Fibroblast of villous mesenchyme (primary cell): ENCODE measurements at regions not wholly inside any gene's neighbourhood (a gene's known extent, or its start where the extent isn't known, plus 50 kb on each side); places are given as distances from the start of the nearest gene placed in this dataset.

Experiments used
- DNase-seq: peaks from one replicate; pipeline ENCODE4 v3.0.0-alpha.2; 2010; ENCODE audit warnings: low read depth
- H3K4me3 ChIP-seq: 2 replicates; pipeline ENCODE4 v1.5.1; 2011; ENCODE audit warnings: low read depth, mild to moderate bottlenecking, low read length
- TF ChIP-seq, protein P1 (sequence below): IDR thresholded peaks from 2 replicates; pipeline ENCODE4 v1.5.1; 2012; ENCODE audit warnings: low read depth, mild to moderate bottlenecking, low read length; ENCODE audit not compliant: insufficient read depth

DNA sequence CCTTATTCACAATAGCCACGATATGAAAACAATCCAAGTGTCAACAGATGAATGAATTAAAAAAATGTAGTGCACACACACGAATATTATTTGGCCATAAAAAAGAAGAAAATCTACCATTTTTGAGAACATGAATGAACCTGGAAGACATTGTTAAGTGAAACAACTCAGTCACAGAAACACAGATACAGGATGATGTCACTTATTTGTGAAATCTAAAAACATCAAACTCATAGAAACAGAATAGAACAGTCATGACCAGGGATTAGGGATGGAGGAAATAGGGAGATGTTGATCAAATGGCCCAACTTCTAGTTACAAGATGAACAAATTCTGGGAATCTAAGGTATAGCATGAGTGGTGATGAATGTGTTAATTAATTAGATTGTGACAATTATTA, 72.3 kb downstream of the MACIR start:
- TF ChIP-seq, protein P1, sequence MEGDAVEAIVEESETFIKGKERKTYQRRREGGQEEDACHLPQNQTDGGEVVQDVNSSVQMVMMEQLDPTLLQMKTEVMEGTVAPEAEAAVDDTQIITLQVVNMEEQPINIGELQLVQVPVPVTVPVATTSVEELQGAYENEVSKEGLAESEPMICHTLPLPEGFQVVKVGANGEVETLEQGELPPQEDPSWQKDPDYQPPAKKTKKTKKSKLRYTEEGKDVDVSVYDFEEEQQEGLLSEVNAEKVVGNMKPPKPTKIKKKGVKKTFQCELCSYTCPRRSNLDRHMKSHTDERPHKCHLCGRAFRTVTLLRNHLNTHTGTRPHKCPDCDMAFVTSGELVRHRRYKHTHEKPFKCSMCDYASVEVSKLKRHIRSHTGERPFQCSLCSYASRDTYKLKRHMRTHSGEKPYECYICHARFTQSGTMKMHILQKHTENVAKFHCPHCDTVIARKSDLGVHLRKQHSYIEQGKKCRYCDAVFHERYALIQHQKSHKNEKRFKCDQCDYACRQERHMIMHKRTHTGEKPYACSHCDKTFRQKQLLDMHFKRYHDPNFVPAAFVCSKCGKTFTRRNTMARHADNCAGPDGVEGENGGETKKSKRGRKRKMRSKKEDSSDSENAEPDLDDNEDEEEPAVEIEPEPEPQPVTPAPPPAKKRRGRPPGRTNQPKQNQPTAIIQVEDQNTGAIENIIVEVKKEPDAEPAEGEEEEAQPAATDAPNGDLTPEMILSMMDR = no peak
- no peak for DNase-seq
- no peak overlapping the region for H3K4me3 ChIP-seq
